Inflammatory macrophage (primary cell): ENCODE measurements at regions not wholly inside any gene's neighbourhood (a gene's known extent, or its start where the extent isn't known, plus 50 kb on each side); places are given as distances from the start of the nearest gene placed in this dataset.
"Not testable (repeated sequence)": the region's sequence is repeated elsewhere in the genome, so short reads cannot be mapped to it uniquely, and the experiment has no call there.

ENCODE experiments used
- DNase-seq, 2 donors: peaks; one replicate each; pipeline ENCODE4 v3.0.0-alpha.2; 2020 to 2022

GRCh38 chr2:35794796-35795450, 560.7 kb upstream of the CRIM1 start:
- no peak for DNase-seq

GRCh38 chr2:35790292-35790691, 565.3 kb upstream of the CRIM1 start:
- DNase-seq: no peak

DNA sequence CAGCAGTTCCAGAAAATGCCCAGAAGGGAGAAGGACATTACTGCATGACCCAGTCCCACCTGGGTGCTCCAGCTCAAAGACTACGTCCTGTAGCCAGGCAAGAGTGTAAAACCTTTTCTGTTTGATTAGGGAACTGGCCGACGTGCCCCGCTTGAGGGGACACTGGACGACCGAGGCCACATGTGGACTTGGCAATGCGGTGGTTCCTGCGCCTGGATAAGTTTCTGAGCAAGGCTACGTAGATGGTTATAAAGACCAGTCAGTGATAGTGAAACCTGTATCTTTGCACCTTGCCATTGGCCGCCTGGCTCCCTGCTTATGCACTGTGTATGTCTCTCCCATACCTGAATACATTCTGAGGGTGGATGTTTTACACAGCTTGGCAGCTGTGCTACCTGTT, 567.0 kb upstream of the CRIM1 start:
- no peak for DNase-seq

GRCh38 chr2:35787302-35788031, 568.1 kb upstream of the CRIM1 start:
- no peak for DNase-seq

DNA sequence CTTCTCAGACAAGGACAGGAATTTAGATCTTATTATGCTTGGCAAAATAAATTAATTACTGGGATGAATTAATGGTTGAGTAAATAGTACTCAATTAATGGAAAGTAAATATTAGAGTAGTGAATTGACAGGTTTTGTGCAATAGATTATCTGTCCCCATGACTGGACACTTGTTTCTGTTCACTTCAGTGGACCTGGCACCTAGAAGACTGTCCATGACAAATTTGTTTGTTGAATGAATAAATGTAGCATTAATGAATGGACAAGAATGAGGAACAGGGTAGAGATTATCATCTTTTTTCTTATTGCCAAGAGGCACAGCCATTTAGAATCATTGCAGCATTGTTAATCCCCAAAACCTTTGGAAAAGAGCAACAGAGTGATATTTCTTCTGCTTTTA, 570.0 kb upstream of the CRIM1 start:
- DNase-seq: no peak

GRCh38 chr2:35784777-35785176, 570.8 kb upstream of the CRIM1 start:
- no peak for DNase-seq

- DNase-seq: no peak
These were observed 571.9 kb upstream of the CRIM1 start for GRCh38 chr2:35783723-35784122.

DNA sequence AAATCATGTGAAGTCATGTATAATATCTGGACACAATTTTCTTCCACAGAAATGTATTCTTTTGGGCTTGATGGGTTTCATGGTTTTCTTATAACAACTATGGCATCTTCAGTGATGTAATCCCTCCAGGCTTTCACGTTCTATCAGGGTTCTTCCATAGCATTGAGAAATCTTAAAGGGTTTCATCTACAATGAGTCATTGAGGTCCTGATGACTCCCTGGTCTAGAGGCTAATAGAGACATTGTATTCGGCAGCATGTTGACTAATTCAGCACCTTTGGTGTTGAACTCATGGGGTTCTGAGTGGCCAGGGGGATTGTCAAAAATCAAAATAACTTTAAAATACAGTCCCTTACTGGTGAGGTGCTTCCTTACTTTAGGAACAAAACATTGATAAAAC, 614.0 kb upstream of the CRIM1 start:
- DNase-seq: no peak

- no peak for DNase-seq
These were observed 623.9 kb upstream of the CRIM1 start for GRCh38 chr2:35731674-35732073.

- no peak for DNase-seq
These were observed 640.7 kb upstream of the CRIM1 start for GRCh38 chr2:35714883-35715282.

- DNase-seq: no peak
These were observed 647.1 kb upstream of the CRIM1 start for GRCh38 chr2:35708411-35708923.

- no peak for DNase-seq
These were observed 667.3 kb upstream of the CRIM1 start for GRCh38 chr2:35688309-35688708.

DNA sequence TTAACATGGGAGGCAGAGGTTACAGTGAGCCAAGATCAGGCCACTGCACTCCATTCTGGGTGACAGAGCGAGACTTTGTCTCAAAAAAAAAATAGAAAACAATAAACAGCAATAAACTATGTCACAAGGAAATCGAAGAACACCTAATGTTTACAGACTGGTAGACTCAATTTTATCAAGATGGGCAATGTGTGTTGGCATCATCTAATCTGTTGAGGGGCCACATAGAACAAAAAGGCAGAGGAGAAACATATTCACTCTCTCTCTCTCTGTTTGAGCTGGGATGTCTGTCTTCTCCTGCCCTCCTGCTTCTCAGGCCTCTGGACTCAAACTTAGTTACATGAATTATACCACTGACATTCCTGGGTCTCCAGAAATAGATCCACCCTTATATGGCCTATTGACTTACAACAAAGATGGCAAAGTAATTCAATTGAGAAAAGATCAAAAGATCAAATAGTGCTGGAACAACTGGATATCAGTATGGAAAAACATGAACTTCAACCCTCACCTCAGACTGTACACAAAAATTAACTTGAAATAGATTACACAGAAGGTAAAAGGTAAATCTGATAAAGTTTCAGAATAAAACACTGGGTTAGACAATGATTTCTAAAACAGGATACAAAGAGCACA, 703.8 kb upstream of the CRIM1 start:
- no peak for DNase-seq

DNA sequence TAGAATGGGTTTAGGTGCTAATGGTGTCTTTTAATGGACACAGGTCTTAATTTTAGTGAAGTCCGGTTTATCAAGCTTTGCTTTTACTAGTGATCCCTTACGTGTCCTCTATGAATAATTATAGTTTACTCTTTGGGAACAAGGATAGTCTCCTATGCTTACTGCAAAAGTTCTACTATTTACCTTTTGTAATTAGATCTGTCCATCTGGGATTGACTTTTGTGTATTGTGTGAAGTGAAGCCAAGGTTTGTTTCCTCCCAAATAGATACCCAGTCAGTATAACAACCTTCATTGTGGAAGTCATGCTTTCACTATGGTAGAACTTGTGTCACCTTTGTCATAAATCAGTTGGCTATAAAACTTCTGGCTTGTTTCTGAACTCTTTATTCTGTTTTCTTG, 740.9 kb upstream of the CRIM1 start:
- DNase-seq: no peak

DNA sequence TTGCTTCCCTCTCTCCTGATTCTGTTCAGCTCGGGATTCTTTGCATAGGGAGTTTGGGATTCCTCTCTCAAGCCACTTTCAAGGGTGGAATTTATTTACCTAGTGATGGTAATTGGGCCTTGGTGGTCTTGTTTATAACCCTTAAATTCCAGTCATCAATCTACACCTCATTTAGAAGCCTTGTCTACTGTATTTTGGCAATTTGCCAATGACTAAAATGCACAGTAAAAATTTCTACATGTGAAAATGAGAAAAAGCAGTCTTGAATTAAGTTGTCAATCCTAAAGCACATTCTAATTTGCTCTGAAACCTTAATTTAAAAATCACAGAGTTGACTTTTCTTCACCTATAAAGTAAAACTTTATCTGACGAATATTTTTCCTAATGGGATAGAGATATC, 749.2 kb upstream of the CRIM1 start:
- no peak for DNase-seq

GRCh38 chr2:35598310-35598709, 757.3 kb upstream of the CRIM1 start:
- DNase-seq: no peak

- DNase-seq: no peak
These were observed 763.7 kb upstream of the CRIM1 start for GRCh38 chr2:35591886-35592285.

DNA sequence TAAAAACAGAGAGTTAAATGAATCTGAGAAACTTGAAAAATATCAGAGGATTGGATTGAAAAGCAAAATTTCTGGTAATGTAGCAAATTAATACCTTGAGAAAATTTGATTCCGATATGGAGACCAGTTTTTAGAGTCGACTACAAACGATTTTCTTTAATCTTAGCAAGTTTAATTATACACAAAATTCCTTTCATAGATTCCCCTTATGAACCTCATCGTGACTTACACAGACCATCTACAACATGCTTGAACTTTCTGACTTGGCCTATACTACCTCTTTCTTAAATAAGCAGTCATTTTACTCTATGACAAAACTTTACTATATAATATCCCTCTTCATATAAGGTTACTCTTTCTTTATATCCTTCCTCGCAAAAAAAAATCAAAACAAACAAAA, 769.6 kb upstream of the CRIM1 start:
- DNase-seq: no peak

- no peak for DNase-seq
These were observed 772.9 kb upstream of the CRIM1 start for GRCh38 chr2:35582637-35583036.

DNA sequence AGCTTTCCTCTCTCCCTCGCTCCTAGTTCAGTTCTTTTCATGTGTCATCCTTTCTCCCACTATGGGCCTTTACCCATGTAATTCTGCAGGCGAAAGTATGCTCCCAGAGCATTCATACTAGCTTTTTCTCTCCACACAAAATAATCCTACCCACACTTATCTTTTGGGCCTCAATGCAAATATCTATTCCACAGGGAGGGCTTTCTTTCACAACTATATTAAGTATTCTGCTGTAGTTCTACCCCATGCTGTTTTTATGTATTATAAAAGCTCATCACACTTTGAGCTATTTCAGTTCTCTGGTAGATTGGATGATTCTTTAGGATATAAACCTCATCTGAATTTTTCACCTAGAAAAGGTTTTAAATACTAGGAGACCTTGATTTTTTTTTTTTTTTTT, 774.6 kb upstream of the CRIM1 start:
- no peak for DNase-seq

DNA sequence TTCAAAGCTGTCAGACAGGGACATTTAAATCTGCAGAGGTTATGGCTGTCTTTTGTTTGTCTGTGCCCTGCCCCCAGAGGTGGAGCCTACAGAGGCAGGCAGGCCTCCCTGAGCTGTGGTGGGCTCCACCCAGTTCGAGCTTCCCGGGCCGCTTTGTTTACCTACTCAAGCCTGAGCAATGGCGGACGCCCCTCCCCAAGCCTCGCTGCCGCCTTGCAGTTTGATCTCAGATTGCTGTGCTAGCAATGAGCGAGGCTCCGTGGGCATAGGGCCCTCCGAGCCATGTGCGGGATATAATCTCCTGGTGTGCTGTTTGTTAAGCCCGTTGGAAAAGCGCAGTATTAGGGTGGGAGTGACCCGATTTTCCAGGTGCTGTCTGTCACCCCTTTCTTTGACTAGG, 787.0 kb upstream of the CRIM1 start:
- DNase-seq: not testable (repeated sequence)

DNA sequence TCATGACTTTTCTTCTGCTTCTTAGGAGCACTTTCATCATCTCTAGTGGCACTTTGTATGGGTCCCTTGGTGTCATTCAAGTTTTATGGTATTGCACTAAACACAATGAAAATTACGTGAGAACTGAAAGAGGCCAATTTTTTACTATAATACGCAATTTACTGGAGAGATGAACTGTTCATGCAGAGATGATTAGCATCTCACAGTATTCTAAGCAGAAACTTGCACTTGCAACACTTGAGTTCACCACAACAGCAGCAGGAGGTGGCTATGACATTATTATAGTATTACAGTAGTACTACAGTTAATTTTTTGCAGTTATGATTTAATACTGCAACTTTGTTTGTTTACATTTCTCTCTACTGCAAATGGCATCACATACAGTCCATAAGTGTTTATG, 793.1 kb upstream of the CRIM1 start:
- no peak for DNase-seq

- no peak for DNase-seq
These were observed 807.4 kb upstream of the CRIM1 start for GRCh38 chr2:35548171-35548570.

GRCh38 chr2:35545301-35545700, 810.3 kb upstream of the CRIM1 start:
- DNase-seq: no peak
